LHCN-M2 (cell line): ENCODE measurements at regions not wholly inside any gene's neighbourhood (a gene's known extent, or its start where the extent isn't known, plus 50 kb on each side); places are given as distances from the start of the nearest gene placed in this dataset.

Experiments used
- DNase-seq: peaks from one replicate; pipeline ENCODE4 v3.0.0-alpha.2; 2012; ENCODE audit warnings: low read depth

- DNase-seq: no peak
These were observed 668.6 kb upstream of the SLC10A2 start for GRCh38 chr13:103734837-103735236.

- DNase-seq: no peak
These were observed 665.7 kb upstream of the SLC10A2 start for GRCh38 chr13:103731959-103732358.

DNA sequence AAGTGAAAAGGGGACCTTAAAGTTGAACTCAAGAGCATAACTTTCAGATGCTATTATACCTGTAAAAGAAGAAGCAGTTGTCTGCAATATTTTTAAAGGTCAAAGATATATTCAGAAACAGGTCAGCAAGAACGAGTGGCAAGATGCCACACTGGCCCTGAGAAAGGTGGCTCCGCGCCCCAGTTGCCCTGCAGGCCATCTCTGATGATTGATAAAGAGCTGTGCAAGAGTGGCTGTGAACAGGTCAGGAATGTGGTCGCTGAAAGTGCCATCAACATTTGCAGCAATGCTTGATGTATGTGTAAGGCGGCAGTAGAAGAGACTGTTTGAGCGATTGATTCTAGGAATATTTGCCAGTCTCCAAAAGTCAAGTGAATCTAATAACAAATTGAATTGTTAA, 664.2 kb upstream of the SLC10A2 start:
- DNase-seq: no peak

- no peak for DNase-seq
These were observed 660.6 kb upstream of the SLC10A2 start for GRCh38 chr13:103726808-103727207.

DNA sequence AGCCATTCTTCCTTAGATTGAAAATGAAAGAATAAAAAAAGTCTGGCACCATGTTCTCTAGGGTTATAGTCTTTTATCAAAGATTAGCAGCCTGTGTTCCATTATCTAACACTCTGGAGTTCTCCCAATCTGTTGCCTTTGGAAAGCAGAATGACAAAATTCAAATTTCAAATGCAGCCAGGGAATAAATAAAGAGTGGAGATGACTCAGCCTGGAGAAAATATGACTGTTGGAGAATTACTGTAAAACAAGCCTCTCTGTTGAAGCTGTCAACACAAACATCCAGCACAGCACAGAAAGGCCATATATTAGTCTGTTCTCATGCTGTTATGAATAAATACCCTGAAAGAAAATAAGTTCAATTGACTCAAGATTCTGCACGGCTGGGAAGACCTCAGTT, 650.5 kb upstream of the SLC10A2 start:
- DNase-seq: no peak

DNA sequence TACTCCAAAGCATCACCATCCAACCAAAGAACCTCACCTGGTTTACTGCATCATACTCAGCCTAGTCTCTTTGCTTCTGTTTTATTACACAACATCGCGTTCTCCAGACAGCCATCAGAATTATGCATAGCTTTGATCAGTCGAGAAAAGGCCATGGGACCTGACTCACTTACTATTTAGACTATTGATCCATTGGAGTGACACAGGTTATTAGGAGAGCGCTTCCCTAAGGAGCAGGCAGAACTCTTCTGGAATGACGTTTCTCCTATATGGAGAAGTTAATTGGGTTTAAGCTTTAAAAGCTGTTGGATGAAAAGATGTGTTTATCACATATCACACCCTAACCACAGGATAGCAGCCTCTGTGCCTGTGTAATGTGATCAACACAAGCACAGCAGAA, 649.1 kb upstream of the SLC10A2 start:
- no peak for DNase-seq

GRCh38 chr13:103703246-103703645, 637.0 kb upstream of the SLC10A2 start:
- no peak for DNase-seq

DNA sequence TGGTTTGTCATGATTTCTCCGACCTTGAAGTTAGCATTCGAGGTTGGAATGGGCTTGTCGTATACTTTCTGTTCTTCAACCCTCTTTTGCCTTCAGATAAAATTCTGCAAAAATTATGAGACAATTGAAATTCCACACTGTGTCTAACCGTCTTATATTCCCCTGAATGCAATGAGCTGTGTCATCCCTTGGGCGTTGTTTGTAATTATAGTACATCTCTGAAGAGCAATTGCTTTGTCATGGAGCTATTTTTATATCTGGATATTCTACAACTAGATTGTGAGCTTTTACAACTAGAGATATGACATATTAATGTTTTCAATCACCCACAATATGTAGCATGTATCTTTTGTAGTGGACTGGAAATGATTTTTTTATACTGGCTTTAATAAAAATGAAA, 631.8 kb upstream of the SLC10A2 start:
- no peak for DNase-seq

DNA sequence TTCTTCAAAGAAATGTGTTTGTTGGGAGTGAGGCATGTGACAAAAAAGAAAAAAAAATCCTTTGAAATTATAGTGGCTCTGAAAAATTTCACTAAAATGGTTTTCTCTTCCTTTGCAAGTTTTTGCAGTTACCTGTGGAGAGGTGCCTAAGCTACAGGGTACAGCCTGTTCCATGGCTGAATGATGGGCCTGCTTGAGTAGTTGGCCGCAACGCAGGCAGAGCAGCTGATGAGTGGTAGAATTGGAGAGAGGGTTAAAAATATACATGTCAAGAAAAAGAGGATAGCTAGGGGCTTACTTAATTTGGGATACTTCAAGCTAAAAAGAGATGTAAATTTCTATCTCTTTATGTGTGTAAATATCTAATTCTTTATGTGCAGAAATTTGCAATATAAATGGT, 629.1 kb upstream of the SLC10A2 start:
- DNase-seq: no peak

- no peak for DNase-seq
These were observed 628.3 kb upstream of the SLC10A2 start for GRCh38 chr13:103694471-103694870.

DNA sequence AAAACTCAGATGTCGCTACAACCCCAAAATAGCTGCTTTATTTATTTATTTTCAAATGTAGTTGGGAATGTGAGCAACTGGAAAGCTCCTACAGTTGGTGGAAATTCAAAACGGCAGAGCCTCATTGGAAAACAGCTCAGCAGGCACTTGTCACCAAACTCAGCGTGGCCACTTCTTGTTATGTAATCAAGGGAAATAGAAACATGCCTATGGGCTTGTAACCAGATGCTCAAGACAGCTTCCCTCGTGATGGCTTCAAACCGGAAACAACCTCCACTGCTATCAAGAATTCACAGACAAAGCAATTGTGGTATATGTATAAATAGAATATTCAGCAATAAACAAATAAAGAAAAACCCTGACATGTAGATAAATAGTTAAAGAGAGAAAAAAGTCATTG, 627.8 kb upstream of the SLC10A2 start:
- DNase-seq: no peak

- no peak for DNase-seq
These were observed 626.2 kb upstream of the SLC10A2 start for GRCh38 chr13:103692442-103692841.

DNA sequence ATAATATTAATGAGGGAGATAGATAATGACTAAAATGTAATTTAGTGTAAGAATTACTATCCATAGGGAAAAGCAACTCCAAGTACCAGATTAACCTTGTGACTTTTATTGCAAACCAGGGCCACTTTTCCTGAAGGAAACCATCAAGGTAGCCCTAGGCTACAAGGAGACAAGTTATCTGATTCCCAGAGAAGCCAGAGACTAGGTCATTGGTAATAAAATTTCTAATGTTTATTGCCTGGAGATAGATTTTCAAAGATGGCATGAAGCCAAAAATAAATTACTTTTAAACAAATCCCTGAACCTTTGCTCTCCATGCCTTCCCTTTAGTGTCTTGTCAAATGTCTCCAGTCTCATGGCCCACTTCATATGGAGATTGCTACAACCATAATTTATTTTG, 610.1 kb upstream of the SLC10A2 start:
- DNase-seq: no peak

GRCh38 chr13:103671547-103671946, 605.3 kb upstream of the SLC10A2 start:
- DNase-seq: no peak

DNA sequence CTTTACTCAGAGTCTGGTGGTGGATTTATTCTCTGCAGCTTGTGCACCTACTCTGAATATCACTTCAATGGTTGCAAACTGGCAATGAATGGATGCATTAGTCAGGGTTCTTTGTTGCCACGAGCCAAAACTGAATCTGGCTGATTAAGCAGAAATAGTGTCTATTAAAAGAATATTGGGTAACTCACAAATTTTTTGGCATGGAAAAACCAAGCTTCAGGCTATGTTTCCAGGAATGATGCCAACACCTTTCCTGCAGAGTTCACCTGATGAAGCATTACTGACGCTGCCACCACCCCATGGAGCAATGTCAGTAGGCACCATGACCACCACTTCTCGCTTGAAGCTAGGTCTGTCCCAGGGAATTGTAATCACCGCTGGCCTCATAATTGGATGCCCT, 597.8 kb upstream of the SLC10A2 start:
- no peak for DNase-seq

DNA sequence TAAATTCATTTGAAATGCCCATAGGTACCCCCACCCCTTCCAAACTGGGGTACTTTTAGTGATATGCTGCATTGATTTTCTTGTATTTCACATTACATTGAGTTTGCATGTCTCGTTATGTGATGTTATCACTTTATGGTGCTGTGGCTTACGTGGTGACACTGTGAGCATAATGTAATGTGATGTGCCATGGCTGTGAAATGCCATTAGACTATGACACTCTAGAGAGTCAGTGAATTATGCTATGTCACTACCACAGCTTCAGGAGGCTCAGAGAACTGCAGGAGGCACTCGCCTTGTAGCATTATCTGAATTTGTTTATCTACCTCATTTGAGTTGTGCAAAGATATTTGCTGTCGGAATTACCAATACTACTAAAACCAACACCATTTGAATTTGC, 590.1 kb upstream of the SLC10A2 start:
- DNase-seq: no peak

DNA sequence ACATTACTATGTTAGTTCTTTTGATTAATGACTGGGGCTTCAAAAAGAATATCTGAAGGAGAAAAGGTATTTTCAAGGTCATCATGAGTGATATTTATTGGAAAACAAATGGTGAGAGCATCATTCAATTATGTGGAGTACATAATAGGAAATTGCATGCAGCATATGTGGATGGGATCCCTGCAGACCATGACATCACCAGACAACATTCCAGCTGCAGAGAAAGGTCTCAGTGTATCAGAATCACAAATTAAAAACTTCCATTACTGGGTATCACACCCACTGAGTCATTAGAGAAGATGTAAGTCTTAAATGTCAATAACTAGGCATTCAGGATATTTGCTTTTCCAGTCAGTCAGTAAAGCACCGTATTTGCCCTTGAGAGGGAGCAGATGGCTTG, 574.4 kb upstream of the SLC10A2 start:
- DNase-seq: no peak

GRCh38 chr13:103639326-103639725, 573.1 kb upstream of the SLC10A2 start:
- no peak for DNase-seq

DNA sequence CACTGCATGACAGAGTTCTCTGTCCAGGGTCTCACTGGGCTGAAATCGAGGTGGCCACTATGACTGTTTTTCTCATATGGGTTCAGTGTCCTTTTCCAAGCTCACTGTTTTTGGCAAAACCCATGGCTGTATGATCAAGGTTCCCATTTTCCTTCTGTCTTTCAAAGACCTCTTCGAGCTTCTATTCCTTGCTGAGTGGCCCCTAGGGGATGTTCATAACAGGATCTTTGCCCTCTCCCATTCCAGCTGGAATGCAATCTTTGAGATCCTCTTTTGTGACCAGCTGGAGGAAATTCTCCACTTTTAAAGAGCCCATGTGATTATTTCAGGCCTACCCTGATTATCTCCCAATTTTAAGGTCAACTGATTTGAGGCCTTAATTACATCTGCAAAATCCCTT, 572.5 kb upstream of the SLC10A2 start:
- DNase-seq: no peak

GRCh38 chr13:103634066-103634465, 567.8 kb upstream of the SLC10A2 start:
- DNase-seq: no peak

DNA sequence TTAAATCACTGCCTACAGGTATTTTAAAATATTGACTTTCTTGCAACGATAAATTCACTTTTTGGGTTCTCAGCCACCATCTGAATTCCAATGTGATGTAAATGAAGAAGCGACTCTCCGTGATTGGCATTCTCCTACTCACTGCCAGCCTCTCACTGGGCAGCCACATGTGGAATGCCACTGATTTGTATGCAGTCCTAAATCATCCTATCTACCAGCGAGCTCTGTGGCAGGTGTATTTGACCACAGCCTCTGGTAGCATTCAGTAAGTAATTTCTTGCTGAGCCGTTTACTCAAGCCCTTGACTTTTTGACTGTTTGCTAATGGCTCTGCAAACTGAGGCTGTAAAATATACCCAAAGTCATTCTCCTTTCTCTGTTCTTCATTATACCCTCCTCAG, 559.0 kb upstream of the SLC10A2 start:
- no peak for DNase-seq

- DNase-seq: no peak
These were observed 551.9 kb upstream of the SLC10A2 start for GRCh38 chr13:103618151-103618550.

GRCh38 chr13:103615771-103616170, 549.6 kb upstream of the SLC10A2 start:
- no peak for DNase-seq

GRCh38 chr13:103614761-103615160, 548.5 kb upstream of the SLC10A2 start:
- no peak for DNase-seq

DNA sequence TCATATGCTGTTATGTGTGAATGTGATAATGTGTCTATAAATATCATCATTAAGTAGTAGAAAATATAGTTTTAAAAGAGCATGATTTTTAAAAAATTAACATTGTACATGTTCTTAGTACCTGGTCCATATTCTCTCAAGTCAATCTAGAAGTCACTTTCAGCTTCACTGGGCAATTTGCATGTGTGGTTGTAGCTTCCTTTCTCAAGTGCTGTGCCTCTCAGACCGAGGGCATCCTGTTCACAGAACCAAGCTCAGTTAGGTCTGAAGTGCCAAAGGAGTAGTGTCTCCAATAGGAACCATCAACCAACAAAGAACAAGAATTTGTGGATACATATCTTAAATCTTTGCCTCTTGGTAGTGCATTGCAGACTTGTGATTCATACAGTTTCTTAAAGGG, 541.8 kb upstream of the SLC10A2 start:
- no peak for DNase-seq
